ENCODE measurements at regions not wholly inside any gene's neighbourhood (a gene's known extent, or its start where the extent isn't known, plus 50 kb on each side); places are given as distances from the start of the nearest gene placed in this dataset.

GRCh38 chr4:177109769-177110168 lies 199.9 kb upstream of the NEIL3 start:
- DNase-seq (ENCODE audit: low spot score): no peak

GRCh38 chr4:177116161-177116560 lies 193.5 kb upstream of the NEIL3 start:
- no peak for DNase-seq (ENCODE audit: low spot score)

- DNase-seq (ENCODE audit: low spot score): no peak
Observed at GRCh38 chr4:177117256-177117655, 192.4 kb upstream of the NEIL3 start.

GRCh38 chr4:177118596-177118995 lies 191.1 kb upstream of the NEIL3 start:
- no peak for DNase-seq (ENCODE audit: low spot score)

DNA sequence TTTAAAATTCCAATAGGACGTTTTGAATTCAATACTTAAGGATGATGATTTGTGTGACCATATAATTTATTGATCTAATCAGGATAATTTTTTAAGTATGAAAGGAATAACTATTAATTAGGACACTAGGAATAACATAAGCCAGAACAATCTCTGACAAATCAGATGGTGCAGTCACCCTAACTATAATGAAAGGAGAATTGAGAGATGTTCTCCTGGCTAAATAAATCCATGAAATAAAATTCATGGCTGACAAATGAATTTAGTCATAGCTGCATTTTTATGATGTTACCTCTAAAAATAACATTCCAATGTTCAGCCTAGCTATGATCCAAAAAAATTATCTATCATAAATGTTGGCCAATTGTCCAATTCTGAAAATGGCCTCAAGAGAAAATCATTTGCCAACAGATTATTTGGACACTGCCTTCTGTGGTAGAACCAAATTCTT lies 190.6 kb upstream of the NEIL3 start:
- DNase-seq (ENCODE audit: low spot score): no peak

DNA sequence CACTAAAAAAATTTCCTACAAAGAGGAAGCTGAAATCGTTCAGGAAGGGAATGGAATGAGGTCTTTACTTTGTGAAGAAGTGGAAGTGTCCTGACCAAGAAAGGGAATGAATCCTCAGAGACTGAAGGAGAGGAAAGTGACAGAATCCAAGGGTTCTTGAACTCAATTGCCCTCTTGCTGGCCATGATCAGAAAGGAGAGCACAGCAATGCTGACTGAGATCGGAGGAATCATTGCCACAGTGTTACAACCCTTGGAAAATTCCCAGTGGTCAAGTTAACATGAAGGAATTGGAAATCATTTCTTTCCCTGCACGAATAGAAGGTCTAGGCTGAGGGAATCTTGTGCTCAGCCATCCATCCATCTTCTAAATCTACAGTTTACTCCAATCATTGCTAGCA lies 190.0 kb upstream of the NEIL3 start:
- DNase-seq (ENCODE audit: low spot score): no peak

DNA sequence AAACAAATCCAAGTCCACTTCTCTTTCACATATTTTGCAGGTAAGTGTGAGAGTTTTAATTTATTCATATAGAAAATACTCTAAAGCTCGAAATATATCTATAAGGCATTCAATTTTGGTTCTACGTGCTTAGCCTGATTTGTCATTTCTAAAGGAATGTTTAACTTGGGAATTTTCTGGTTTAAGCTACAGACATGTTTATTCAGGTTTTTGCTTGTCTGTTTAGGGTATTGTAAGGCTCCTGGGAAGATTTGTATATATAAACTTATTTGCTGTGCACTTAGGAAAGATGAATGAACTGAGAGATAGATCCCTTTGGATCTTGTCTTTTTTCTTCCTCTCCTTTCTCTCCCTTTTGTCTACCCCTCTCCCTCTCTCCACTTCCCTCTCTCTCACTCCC lies 185.9 kb upstream of the NEIL3 start:
- DNase-seq (ENCODE audit: low spot score): no peak

- DNase-seq (ENCODE audit: low spot score): no peak
Observed at GRCh38 chr4:177124349-177125064, 185.2 kb upstream of the NEIL3 start.

GRCh38 chr4:177125656-177126055 lies 184.0 kb upstream of the NEIL3 start:
- DNase-seq (ENCODE audit: low spot score): no peak

GRCh38 chr4:177127658-177128057 lies 182.0 kb upstream of the NEIL3 start:
- DNase-seq (ENCODE audit: low spot score): no peak

DNA sequence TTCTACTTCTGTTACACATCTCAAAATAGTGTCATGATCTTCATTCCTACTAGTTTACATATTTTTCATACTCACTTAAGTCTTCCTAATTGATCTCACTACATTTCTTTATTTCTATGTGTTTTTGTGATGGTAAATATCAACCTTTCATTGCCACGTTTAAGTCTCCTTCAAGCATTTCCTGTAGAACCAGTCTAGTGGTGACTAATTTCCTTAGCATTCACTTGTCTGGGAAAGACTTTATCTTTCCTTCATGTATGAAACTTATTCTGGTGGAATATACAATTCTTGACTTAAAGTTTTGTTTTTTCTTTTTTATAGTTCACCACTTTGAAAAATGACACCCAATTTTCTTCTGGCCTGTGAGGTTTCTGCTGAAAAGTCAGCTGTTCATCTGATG lies 181.4 kb upstream of the NEIL3 start:
- DNase-seq (ENCODE audit: low spot score): no peak

DNA sequence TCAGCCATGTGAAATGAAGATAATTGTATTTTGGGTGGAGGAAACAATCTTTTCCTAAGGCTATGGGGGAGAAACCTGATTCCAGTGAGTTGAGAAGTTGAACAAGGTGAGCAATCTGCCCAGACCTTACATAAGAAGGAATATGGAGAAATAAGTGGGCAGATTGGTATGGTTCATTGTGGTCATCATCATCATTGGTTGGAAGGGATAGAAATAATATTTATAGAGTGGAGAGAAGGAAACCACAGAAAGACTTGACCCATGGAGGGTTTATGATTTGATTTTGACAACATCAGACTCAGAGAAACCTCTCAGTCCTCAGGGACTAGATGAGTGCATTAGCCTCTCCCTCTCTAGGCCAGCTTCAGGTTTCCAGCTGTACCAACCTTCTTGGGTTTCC lies 177.9 kb upstream of the NEIL3 start:
- no peak for DNase-seq (ENCODE audit: low spot score)

DNA sequence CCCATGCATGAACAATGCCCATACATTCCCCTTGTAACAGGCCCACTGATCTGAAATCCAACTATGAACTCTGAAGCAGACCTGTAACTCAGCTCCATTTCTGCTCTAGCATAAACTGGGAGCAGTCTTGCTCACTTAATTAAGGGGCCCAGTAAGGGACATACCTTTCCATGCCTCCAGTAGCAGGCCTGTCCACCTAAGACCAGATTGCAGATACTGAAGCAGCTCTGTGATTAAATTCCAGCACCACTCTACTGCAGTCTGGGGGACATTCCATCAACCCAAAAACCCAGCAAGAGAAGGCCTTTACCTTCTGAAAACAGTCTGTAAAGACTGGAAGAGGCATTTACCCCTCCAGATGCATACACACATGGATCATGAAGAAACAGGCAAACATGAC lies 162.0 kb upstream of the NEIL3 start:
- no peak for DNase-seq (ENCODE audit: low spot score)

- no peak for DNase-seq (ENCODE audit: low spot score)
Observed at GRCh38 chr4:177155454-177155853, 154.2 kb upstream of the NEIL3 start.

GRCh38 chr4:177159600-177159999 lies 150.1 kb upstream of the NEIL3 start:
- no peak for DNase-seq (ENCODE audit: low spot score)

DNA sequence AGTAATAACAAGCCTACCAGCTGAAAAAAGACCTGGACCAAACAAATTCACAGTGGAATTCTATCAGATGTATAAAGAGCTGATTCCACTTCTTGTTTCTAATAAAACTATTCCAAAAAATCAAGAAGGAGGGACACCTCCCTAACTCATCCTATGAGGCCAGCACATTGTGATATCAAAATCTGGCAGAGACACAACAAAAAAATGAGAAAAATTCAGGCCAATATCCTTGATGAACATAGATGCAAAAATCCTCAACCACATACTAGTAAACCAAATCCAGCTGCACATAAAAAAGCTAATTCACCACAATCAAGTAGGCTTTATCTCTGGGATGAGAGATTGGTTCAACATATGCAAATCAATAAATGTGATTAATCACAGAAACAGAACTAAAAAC lies 147.9 kb upstream of the NEIL3 start:
- no peak for DNase-seq (ENCODE audit: low spot score)

DNA sequence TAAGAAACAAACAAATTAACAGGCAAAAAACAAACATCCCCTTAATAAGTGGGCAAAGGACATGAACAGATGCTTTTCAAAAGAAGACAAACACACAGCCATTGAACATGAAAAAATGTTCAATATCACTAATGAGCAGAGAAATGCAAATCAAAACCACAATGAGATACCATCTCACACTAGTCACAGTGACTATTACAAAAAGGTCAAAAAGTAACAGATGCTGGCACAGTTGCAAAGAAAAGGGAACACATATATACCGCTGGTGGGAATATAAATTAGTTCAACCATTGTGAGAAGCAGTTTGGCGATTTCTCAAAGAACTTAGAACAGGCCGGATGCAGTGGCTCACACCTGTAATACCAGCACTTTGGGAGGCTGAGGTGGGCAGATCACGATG lies 146.1 kb upstream of the NEIL3 start:
- DNase-seq (ENCODE audit: low spot score): no peak

DNA sequence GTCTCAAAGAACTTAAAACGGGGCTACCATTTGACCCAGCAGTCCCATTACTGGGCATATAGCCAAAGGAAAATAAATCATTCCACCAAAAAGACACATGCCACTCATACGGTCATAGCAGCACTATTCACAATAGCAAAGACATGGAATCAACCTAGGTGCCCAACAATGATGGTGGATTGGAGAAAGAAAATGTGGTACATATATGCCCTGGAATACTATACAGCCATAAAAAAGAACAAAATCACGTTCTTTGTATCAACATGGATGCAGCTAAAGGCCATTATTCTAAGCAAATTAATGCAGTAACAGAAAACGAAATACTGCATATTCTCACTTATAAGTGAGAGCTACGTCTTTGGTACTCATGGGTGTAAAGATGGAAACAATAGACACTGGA lies 138.1 kb upstream of the NEIL3 start:
- no peak for DNase-seq (ENCODE audit: low spot score)

DNA sequence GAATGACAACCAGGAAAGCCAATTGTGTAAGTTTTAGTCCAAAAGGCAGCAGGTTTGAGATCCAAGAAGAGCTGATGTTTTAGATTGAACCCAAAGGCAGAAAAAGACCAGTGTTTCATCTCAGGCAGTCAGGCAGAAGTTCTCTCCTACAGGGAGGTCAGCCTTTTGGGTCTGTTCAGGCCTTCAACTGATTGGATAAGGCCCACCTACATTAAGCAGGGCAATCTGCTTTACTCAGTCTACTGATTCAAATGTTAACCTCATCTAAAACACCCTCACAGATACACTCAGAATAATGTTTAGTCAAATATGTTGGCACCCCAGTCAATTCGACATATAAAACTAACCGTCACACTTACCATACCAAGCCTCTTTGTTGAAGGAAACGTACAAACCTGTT lies 134.2 kb upstream of the NEIL3 start:
- DNase-seq (ENCODE audit: low spot score): no peak

GRCh38 chr4:177177541-177178081 lies 132.1 kb upstream of the NEIL3 start:
- no peak for DNase-seq (ENCODE audit: low spot score)

- DNase-seq (ENCODE audit: low spot score): no peak
Observed at GRCh38 chr4:177178246-177178645, 131.4 kb upstream of the NEIL3 start.

- no peak for DNase-seq (ENCODE audit: low spot score)
Observed at GRCh38 chr4:177182166-177182565, 127.5 kb upstream of the NEIL3 start.

- DNase-seq (ENCODE audit: low spot score): no peak
Observed at GRCh38 chr4:177182728-177183127, 126.9 kb upstream of the NEIL3 start.

DNA sequence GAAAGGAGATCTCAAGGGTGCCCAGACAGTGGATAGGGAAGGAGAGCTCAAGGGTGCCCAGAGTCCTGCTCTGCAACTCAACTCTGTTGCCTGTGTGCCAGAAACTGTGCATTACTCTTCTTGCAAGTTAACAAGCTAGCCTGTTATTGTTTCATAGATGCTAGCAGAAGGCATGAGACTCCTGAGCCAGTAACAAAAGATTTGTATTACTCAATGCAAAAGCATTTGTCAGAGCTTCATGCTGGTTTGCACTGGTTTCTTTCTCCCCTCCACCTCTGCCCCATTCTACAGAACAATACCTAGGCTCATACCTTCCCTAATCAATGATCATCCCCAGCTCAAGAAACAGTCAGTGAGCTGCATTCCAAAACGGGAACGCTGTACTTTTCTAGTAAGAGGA lies 124.5 kb upstream of the NEIL3 start:
- DNase-seq (ENCODE audit: low spot score): no peak
